HG02642 (cell line): ENCODE measurements at regions not wholly inside any gene's neighbourhood (a gene's known extent, or its start where the extent isn't known, plus 50 kb on each side); places are given as distances from the start of the nearest gene placed in this dataset.
"Not testable (repeated sequence)": the region's sequence is repeated elsewhere in the genome, so short reads cannot be mapped to it uniquely, and the experiment has no call there.

Source experiments
- ATAC-seq: cut with Tn5 transposase; IDR thresholded peaks from one replicate; pipeline ENCODE4 v1.9.1; 2021; ENCODE audit warnings: mild to moderate bottlenecking; ENCODE audit not compliant: unreplicated experiment, poor library complexity

GRCh38 chr12:105454688-105455087 lies 124.2 kb downstream of the C12orf75 start:
- no peak for ATAC-seq

DNA sequence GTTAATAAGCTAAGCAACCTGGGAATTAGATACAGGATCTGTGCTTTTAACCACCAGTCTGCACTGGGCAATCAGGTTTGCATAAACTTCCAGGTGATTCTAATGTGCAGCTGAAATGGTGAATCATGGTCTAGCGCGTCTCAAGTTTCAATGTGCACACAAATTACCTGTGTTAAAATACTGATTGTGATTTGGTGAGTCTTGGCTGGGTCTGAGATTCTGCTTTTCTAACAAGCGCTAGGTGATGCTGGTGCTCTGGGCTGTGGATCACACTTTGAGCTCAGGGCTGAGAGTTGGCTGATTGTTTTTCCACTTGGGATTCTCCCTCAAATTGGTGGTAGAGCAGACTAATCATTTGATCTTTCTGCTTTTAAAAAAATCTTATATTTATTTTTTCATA lies 124.8 kb downstream of the C12orf75 start:
- no peak for ATAC-seq

- ATAC-seq = no peak
Observed at GRCh38 chr12:105457026-105457425, 126.5 kb downstream of the C12orf75 start.

DNA sequence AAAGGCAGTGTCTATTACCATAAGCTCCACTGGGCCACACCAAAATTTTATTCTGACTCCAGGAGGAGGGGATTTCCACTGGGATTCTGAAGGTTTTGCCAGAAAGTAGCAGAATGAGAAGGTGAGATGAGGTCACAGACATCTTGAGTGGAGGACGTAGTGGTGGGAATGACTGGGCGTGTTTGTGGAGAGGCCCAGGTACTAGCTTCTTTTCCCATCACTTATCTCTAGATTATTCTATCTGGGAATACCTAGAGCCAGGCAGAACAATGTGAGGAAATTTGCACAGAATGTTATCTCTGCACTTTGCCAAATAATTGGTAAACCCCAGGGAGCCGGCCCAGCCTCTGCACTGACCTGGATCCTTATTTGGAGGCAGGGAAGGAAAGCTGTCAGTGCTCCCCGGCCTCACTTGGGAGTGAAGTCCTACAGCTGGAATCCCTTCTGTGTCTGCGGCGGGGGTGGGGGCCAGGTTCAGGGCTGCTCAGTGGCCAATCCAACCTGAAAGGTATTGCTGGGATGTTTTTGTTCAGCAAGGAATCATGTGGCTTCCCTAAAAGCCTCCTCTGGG lies 129.4 kb downstream of the C12orf75 start:
- no peak for ATAC-seq

DNA sequence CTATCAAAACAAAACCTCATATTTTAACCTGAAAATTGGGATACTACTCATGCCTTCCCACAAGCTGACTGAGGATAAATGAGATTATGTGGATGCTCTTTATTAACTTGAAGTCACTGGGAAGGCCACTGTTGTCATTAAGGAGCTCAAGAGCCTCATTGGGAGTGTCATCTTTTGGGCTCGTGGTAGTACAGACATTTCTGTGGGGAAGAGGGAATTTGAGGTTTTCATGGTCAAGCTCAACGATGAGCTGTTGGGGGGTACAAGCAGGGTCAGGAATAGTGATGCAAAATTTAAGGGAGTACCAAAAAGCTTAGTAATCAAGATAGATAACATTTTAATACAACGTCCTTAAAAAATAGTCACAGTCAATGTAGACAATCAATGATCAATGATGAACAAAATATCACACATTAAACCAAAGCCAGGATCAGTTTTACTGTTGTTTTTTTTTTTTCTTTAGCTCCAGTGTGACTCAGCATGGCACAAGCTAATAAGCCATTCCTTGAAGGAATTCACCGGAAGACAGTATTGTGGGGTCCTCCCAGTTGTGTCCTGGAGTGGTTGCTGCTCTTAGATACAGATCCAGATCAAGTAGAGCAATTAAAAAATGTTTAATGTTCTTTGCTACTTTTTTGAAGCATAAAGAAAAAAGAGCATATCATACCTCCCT lies 130.9 kb downstream of the C12orf75 start:
- no peak for ATAC-seq

GRCh38 chr12:105461944-105462762 lies 131.7 kb downstream of the C12orf75 start:
- ATAC-seq = no peak

GRCh38 chr12:105462831-105463230 lies 132.3 kb downstream of the C12orf75 start:
- no peak for ATAC-seq

DNA sequence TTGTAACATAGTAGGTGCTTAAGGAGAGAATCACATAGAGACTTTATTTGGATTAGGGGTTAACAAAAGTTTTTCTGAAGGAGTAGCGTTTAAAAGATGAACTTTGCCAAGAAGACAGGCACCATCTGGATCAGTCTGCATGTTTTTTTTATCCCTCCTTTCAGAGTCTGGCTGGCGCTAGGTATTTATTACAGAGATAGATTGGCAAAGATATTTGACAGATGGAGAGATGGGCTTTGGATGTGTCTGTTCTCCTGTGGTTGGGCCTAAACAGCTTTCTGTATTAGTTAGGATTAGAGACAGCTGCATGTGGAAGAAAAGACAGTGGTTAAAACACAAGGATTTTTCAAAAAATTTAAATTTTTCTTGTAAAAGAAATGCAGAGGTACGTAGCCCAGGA lies 133.9 kb downstream of the C12orf75 start:
- no peak for ATAC-seq

- ATAC-seq = no peak
Observed at GRCh38 chr12:105466231-105466900, 135.9 kb downstream of the C12orf75 start.

GRCh38 chr12:105466901-105467598 lies 136.6 kb downstream of the C12orf75 start:
- no peak for ATAC-seq

DNA sequence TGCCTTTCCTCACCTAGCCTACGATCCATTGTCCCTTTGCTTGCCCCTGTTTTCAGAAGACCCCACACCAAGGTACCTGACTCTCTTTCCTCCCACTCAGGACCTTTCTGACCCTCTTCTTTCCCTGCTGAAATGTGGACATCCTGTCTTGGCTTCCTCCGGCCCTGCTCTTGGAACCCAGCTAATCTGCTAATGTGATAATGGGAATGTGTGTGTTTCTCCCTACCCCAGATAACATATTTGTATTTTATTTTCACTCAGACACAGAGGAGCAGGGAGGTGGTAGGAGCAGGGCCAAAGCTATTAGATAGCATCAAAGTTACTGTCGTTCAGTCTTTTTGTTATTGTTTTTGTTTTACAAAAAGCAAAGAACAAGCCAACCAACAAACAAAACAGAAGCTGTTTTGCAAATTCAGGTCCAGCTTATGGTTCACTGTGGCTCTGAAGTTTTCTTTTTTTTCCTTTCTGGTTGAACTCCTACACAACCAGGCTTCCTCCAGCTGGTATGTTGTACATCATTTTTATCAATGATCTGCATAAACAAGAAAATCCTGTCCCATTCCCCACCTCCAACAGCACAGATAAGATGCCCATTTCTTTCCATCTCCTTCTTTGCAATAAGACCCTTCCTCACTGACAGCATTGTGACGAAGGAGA lies 137.3 kb downstream of the C12orf75 start:
- ATAC-seq = no peak

DNA sequence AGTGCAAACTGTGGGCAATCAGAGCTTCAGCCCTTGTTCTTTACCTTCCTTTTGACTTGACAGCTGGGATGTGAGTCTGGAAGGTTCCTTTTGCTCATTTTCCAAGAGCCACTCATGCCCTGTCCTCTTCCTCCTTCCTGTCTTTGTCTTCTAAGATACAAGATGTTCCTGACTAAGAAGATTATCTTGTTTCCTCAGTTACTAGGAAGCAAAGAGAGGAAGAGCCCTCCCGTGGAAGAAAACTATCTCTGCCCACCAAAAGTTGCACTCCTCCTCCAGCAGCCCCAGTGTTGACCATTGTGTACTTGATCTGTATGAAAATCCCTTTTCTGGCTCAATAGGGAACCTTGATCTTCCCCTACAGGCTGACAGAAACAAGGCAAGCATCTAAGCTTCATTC lies 138.0 kb downstream of the C12orf75 start:
- no peak for ATAC-seq

DNA sequence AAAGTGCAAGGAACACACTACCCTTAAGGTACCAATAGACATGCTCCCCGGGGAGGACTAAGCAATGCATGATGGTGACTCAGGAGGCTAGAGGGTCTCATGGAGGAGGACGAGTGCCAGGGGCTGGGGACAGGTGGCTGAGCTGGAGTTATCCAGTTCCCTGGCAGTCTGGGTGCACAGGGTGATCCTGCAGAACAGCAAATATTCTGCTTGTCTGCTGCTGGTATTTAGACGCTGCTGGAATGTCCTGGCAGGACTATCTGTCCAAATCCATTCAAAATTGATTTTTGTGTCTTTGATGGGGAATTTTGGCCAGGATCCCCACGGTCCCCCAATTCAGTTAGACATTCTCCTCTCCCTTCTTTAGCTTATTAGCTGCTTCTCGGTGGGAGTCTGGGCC lies 138.7 kb downstream of the C12orf75 start:
- no peak for ATAC-seq

DNA sequence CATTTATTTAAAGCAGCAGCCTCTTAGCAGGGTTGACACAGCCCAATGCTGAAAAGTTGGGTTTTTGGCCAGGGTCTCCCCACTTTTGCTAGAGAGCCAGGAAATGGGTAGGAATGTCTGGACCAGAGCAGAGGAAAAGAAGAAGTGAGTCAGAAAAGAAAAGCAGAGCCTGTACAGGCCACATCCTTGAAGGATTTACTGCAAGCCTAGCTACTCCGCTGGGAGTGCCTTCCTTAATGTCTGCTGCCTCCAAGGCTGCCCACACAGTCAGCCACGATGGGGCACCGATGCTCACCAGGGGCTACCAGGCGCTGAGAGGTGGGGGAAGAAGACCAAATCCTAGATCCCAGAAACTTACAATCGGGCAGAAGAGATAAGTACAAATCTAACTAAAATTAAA lies 139.2 kb downstream of the C12orf75 start:
- no peak for ATAC-seq

- no peak for ATAC-seq
Observed at GRCh38 chr12:105470102-105470501, 139.6 kb downstream of the C12orf75 start.

GRCh38 chr12:105470601-105471000 lies 140.1 kb downstream of the C12orf75 start:
- no peak for ATAC-seq

DNA sequence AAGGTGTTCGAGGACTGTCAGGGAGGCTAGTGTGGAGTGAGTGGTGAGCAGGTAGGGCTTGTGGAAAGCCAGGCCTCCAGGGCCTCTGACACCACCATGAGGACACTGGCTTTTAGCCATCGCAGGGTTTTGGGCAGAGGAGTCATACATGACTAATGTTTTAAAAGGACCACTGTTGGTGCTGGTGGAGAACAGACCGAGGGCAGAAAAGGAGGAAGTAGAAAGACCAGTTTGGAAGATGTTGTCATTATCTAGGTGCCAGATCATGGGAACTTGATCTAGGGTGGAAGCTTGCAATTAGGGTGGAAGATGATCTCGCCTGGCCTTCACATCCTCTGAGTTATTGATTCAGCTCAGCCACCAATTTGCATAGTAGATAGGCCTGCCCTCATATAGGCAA lies 144.2 kb downstream of the C12orf75 start:
- no peak for ATAC-seq

- ATAC-seq = peak; percentile 43
Observed at GRCh38 chr12:105476616-105477015, 146.1 kb downstream of the C12orf75 start.

DNA sequence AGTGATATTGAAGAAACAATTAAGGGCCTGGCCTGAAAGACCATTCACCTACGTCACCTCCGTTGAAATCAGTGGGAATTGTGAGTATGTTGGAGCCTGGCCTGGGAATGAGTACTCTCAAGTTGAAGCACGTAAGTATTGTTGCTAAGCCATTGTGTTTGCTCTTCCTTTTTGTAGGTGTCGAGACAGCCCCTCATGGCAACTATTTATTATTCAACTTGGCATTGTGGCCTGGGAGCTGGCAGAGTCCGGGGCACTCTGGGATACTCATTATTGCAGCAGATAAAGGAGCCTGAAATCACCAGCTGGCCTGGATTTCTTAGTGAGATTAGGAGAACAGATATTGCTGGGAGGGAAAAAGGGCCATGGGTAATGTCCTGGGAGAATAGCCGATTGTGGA lies 147.4 kb downstream of the C12orf75 start:
- ATAC-seq = no peak

DNA sequence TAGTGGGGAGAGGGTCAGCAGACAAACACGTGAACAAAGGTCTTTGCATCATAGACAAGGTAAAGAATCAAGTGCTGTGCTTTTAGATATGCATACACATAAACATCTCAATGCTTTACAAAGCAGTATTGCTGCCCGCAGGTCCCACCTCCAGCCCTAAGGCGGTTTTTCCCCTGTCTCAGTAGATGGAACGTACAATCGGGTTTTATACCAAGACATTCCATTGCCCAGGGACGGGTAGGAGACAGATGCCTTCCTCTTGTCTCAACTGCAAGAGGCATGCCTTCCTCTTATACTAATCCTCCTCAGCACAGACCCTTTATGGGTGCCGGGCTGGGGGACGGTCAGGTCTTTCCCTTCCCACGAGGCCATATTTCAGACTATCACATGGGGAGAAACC lies 148.3 kb downstream of the C12orf75 start:
- not testable (repeated sequence) for ATAC-seq
